ENCODE measurements at regions not wholly inside any gene's neighbourhood (a gene's known extent, or its start where the extent isn't known, plus 50 kb on each side); places are given as distances from the start of the nearest gene placed in this dataset.

DNA sequence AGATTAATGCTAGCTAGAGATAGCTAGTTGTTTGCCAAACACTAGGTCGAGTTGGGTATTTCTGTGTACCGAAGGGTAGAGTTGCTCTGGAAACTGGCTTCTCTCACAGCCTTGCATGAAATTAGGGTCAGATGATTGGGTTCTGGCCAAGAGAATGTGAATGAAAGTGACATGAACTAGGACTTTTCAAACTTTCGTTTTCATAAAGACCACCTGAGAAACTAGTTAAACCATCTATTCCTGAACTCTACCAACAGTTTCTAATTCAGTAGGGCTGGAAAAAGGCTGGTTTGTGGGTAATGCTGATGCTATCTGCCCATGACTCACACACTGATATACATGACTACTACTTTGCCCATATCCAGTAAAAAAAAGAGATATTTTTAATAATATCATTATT lies 157.6 kb downstream of the GASK1B start (continued):
- TF ChIP-seq, protein P1, sequence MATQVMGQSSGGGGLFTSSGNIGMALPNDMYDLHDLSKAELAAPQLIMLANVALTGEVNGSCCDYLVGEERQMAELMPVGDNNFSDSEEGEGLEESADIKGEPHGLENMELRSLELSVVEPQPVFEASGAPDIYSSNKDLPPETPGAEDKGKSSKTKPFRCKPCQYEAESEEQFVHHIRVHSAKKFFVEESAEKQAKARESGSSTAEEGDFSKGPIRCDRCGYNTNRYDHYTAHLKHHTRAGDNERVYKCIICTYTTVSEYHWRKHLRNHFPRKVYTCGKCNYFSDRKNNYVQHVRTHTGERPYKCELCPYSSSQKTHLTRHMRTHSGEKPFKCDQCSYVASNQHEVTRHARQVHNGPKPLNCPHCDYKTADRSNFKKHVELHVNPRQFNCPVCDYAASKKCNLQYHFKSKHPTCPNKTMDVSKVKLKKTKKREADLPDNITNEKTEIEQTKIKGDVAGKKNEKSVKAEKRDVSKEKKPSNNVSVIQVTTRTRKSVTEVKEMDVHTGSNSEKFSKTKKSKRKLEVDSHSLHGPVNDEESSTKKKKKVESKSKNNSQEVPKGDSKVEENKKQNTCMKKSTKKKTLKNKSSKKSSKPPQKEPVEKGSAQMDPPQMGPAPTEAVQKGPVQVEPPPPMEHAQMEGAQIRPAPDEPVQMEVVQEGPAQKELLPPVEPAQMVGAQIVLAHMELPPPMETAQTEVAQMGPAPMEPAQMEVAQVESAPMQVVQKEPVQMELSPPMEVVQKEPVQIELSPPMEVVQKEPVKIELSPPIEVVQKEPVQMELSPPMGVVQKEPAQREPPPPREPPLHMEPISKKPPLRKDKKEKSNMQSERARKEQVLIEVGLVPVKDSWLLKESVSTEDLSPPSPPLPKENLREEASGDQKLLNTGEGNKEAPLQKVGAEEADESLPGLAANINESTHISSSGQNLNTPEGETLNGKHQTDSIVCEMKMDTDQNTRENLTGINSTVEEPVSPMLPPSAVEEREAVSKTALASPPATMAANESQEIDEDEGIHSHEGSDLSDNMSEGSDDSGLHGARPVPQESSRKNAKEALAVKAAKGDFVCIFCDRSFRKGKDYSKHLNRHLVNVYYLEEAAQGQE (IDR thresholded peaks at IDR 0.05; ENCODE audit: unreplicated experiment): no peak

- no peak overlapping the region for H3K4me2 ChIP-seq
- Mint-ChIP-seq H3K4me3 (no peak overlapping the region), H3K27me3 (ENCODE audit: insufficient read depth, low read depth, poor library complexity) (no peaks in the 10 kb centered on the region), H3K27ac (no peak overlapping the region), H3K36me3 (ENCODE audit: low read depth) (no peaks in the 10 kb centered on the region), H3K4me1 (no peaks in the 10 kb centered on the region), H3K9me3 (no peaks in the 10 kb centered on the region)
- H3K4me1 ChIP-seq (ENCODE audit: insufficient read depth): no peaks in the 10 kb centered on the region
- no peaks in the 10 kb centered on the region for H3K36me3 ChIP-seq (ENCODE audit: insufficient read depth)
- no peak overlapping the region for H3K4me3 ChIP-seq
- no peak overlapping the region for H2AFZ ChIP-seq
- no peaks in the 10 kb centered on the region for H4K20me1 ChIP-seq (replicated peaks; ENCODE audit: insufficient read depth)
- no peaks in the 10 kb centered on the region for H3F3A ChIP-seq (replicated peaks; ENCODE audit: low read depth)
- no peaks in the 10 kb centered on the region for H3K27me3 ChIP-seq (ENCODE audit: insufficient read depth)
- 0 out of 2 replicates have a peak, but pooled peaks cover 2% of the 10 kb centered on the region for H3K9me2 ChIP-seq (ENCODE audit: insufficient read depth)
- DNase-seq (ENCODE audit: low spot score) (no peak), ATAC-seq (no peak)
- no peaks in the 10 kb centered on the region for H3K79me2 ChIP-seq (replicated peaks; ENCODE audit: insufficient read depth)
- H3K27ac ChIP-seq (ENCODE audit: low read depth): no peak overlapping the region
- TF ChIP-seq JUNB (IDR thresholded peaks at IDR 0.05; ENCODE audit: unreplicated experiment) (no peak), EZH2phosphoT487 (IDR thresholded peaks at IDR 0.05; ENCODE audit: unreplicated experiment) (no peak), EZH2 (IDR thresholded peaks at IDR 0.05; ENCODE audit: low read depth, unreplicated experiment) (no peak), POLR2AphosphoS5 (IDR thresholded peaks at IDR 0.05; ENCODE audit: low read depth) (no peak), ETS1 (IDR thresholded peaks at IDR 0.05) (no peak), CREB1 (CRISPR knock-in tag; IDR thresholded peaks at IDR 0.05; ENCODE audit: low read depth) (no peak), STAT1 (IDR thresholded peaks at IDR 0.05; ENCODE audit: unreplicated experiment) (no peak), CTCF (conservative IDR thresholded peaks at IDR 0.05; ENCODE audit: low read depth in 2 of 2) (no peak), ZNF331 (CRISPR knock-in tag; IDR thresholded peaks at IDR 0.05; ENCODE audit: low read depth) (no peak), ZNF114 (CRISPR knock-in tag; IDR thresholded peaks at IDR 0.05) (no peak)
- TF ChIP-seq, protein P2, sequence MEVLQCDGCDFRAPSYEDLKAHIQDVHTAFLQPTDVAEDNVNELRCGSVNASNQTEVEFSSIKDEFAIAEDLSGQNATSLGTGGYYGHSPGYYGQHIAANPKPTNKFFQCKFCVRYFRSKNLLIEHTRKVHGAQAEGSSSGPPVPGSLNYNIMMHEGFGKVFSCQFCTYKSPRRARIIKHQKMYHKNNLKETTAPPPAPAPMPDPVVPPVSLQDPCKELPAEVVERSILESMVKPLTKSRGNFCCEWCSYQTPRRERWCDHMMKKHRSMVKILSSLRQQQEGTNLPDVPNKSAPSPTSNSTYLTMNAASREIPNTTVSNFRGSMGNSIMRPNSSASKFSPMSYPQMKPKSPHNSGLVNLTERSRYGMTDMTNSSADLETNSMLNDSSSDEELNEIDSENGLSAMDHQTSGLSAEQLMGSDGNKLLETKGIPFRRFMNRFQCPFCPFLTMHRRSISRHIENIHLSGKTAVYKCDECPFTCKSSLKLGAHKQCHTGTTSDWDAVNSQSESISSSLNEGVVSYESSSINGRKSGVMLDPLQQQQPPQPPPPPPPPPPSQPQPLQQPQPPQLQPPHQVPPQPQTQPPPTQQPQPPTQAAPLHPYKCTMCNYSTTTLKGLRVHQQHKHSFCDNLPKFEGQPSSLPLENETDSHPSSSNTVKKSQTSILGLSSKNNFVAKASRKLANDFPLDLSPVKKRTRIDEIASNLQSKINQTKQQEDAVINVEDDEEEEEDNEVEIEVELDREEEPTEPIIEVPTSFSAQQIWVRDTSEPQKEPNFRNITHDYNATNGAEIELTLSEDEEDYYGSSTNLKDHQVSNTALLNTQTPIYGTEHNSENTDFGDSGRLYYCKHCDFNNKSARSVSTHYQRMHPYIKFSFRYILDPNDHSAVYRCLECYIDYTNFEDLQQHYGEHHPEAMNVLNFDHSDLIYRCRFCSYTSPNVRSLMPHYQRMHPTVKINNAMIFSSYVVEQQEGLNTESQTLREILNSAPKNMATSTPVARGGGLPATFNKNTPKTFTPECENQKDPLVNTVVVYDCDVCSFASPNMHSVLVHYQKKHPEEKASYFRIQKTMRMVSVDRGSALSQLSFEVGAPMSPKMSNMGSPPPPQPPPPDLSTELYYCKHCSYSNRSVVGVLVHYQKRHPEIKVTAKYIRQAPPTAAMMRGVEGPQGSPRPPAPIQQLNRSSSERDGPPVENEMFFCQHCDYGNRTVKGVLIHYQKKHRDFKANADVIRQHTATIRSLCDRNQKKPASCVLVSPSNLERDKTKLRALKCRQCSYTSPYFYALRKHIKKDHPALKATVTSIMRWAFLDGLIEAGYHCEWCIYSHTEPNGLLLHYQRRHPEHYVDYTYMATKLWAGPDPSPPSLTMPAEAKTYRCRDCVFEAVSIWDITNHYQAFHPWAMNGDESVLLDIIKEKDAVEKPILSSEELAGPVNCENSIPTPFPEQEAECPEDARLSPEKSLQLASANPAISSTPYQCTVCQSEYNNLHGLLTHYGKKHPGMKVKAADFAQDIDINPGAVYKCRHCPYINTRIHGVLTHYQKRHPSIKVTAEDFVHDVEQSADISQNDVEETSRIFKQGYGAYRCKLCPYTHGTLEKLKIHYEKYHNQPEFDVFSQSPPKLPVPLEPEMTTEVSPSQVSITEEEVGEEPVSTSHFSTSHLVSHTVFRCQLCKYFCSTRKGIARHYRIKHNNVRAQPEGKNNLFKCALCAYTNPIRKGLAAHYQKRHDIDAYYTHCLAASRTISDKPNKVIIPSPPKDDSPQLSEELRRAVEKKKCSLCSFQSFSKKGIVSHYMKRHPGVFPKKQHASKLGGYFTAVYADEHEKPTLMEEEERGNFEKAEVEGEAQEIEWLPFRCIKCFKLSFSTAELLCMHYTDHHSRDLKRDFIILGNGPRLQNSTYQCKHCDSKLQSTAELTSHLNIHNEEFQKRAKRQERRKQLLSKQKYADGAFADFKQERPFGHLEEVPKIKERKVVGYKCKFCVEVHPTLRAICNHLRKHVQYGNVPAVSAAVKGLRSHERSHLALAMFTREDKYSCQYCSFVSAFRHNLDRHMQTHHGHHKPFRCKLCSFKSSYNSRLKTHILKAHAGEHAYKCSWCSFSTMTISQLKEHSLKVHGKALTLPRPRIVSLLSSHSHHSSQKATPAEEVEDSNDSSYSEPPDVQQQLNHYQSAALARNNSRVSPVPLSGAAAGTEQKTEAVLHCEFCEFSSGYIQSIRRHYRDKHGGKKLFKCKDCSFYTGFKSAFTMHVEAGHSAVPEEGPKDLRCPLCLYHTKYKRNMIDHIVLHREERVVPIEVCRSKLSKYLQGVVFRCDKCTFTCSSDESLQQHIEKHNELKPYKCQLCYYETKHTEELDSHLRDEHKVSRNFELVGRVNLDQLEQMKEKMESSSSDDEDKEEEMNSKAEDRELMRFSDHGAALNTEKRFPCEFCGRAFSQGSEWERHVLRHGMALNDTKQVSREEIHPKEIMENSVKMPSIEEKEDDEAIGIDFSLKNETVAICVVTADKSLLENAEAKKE (CRISPR knock-in tag; IDR thresholded peaks at IDR 0.05): no peak
These were observed 159.0 kb downstream of the GASK1B start for GRCh38 chr4:158013858-158014257.
